Central memory CD4-positive, alpha-beta T cell (primary cell): ENCODE measurements at regions not wholly inside any gene's neighbourhood (a gene's known extent, or its start where the extent isn't known, plus 50 kb on each side); places are given as distances from the start of the nearest gene placed in this dataset.
"Not testable (repeated sequence)": the region's sequence is repeated elsewhere in the genome, so short reads cannot be mapped to it uniquely, and the experiment has no call there.

ENCODE experiments used
- DNase-seq: peaks from one replicate; pipeline ENCODE4 v3.0.0; 2022

- no peak for DNase-seq
These were observed 167.3 kb upstream of the MOCS2 start for GRCh38 chr5:53276825-53277224.

DNA sequence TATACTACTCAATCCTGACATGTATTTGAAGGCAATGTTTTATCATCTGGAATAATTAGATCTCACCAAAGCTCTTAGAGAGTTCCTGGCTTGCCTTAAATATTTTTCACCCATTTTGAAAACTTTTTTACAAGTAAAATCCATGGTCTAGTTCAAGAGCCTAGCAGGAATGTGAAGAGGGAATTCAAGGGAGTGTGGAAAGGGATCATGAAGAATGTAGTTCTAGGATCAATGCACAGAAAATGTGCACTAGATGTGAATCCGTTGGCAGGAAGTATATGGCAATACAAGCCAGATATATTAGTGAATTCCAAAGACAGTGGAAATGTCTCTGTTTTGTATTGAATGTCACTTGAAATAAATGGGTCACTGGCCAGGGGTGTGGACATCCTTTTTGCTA, 167.9 kb upstream of the MOCS2 start:
- no peak for DNase-seq

- no peak for DNase-seq
These were observed 178.0 kb upstream of the MOCS2 start for GRCh38 chr5:53287573-53287972.

DNA sequence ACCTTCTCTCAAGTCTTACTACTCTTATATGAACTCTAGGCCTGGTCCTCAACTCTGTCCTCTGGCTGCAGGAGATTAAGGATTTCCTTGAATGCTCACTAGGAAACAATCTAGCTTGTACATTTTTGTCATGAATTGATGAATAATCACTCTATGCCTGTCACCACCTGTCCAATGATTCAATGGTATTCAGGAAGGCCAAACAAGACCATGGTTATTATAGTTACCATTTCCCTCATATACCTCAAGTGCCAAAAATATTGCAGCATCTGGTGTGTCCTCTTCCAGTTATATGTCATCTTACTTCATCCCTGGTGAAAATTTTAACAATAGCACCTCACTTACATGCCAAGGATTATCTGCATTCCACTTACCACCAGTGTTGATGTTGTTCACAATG, 179.0 kb upstream of the MOCS2 start:
- no peak for DNase-seq

- DNase-seq, result no peak
These were observed 181.5 kb upstream of the MOCS2 start for GRCh38 chr5:53291047-53291446.

- DNase-seq, result no peak
These were observed 182.0 kb upstream of the MOCS2 start for GRCh38 chr5:53291528-53291927.

DNA sequence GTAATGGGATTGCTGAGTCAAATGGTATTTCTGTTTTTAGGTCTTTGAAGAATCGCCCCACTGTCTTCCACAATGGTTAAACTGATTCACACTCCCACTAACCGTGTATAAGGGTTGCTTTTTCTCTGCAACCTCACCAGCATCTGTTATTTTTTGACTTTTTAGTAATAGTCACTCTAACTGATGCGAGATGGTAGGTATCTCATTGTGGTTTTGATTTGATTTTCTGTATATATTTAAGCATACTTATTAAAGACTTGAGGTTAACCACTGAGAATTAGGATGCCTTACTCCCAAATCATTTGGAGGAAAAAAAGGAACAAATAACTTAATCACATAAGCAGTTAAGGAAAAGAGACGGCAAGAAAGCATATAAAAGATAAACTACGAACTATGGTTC, 181.6 kb upstream of the FST start:
- DNase-seq, result no peak

- no peak for DNase-seq
These were observed 177.9 kb upstream of the FST start for GRCh38 chr5:53302529-53302928.

GRCh38 chr5:53303105-53303504, 177.3 kb upstream of the FST start:
- no peak for DNase-seq

GRCh38 chr5:53305316-53305715, 175.1 kb upstream of the FST start:
- not testable (repeated sequence) for DNase-seq

GRCh38 chr5:53309653-53310052, 170.8 kb upstream of the FST start:
- DNase-seq, result no peak

- DNase-seq, result no peak
These were observed 168.7 kb upstream of the FST start for GRCh38 chr5:53311681-53312080.

DNA sequence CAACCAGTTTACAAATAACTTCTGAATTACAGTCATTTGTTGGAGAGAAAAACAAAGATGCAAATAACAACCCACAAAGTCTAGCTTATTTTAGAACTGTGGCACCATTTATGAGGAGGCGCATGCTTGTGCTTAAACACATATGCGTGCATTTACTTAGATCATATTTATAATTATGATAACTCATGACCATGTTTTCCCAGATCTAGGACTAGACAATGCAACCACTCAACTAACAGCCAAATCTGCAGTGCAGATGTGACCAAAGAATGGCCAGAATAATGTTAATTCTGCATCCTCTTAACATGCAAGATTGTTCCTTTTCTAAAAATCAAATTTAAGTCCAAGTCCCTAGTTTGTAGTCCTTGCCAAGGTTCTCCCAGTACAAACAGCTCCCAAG, 167.3 kb upstream of the FST start:
- no peak for DNase-seq

DNA sequence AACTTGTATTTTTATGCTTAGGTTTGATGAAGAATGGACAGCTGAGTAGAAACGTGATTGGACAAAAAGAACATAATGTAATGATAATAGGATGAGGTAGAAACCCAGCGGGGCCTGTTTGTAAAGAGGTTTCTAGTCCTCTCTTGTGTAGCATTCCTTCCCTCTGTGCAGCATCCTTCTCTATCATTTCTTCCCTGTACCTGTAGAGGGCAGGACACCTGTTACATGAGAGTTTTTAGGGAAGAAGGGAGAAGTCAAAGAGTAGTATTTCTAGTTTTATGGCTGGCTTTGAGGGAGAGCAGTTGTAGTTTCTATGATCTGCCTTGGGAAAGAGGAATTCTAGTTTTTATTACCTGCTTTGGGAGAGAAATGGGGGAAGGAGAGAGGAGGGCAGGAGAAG, 162.1 kb upstream of the FST start:
- no peak for DNase-seq

DNA sequence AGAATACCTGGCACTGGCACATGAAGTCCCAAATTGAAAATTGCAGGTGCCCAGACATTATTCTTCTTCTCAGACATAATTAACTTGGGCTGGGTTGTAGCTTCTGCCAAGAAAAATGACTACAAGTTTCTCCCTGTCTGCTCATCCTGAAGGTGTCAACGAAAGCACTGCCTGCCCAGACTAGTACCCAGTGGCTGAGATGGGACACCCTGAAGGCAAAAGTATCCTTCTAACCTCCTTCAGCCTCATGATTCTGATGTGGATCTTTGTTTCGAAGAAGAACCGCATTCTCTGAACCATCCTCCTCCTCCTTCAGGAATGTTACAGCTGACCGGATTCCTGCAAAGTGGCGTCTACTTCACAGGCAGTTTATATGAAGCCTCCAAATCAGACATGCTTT, 161.1 kb upstream of the FST start:
- DNase-seq, result no peak

- no peak for DNase-seq
These were observed 159.4 kb upstream of the FST start for GRCh38 chr5:53321073-53321472.

- no peak for DNase-seq
These were observed 158.7 kb upstream of the FST start for GRCh38 chr5:53321721-53322120.

DNA sequence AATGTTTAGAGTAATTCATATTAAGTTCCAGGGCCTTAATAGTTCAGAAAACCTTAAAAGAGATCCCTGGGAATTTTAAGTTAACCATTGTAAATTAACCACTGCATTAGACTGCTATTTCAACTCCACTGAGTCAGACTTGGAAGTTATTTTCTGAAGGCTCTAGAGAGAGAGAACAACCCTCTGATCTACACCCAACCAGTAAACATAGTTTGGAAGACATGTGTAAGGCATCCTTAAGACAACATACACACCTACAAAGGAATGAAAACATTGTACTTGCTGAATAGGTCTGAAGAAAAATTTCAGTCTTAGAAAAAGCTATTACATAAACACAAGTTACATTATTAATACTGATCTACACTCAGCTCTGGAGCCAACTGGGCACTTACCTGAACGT, 158.2 kb upstream of the FST start:
- no peak for DNase-seq

DNA sequence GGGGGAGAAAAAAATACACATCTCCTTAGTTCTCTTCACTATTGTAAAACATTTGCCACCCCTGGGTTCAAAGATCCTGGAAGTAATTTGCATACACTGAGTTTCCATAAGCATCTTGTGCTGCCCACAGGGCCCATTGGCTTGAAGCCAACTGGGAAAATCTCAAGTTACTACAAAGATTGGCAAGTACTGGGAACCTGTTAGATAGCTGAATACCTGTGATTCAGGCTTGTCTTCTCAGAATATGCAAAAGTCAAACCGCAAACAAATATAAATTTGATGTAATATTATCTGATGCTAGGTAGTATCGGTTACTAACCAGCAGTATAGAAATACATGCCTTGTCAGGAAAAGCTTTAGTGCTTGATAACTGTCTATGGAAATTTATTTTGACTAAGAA, 156.9 kb upstream of the FST start:
- DNase-seq, result no peak

DNA sequence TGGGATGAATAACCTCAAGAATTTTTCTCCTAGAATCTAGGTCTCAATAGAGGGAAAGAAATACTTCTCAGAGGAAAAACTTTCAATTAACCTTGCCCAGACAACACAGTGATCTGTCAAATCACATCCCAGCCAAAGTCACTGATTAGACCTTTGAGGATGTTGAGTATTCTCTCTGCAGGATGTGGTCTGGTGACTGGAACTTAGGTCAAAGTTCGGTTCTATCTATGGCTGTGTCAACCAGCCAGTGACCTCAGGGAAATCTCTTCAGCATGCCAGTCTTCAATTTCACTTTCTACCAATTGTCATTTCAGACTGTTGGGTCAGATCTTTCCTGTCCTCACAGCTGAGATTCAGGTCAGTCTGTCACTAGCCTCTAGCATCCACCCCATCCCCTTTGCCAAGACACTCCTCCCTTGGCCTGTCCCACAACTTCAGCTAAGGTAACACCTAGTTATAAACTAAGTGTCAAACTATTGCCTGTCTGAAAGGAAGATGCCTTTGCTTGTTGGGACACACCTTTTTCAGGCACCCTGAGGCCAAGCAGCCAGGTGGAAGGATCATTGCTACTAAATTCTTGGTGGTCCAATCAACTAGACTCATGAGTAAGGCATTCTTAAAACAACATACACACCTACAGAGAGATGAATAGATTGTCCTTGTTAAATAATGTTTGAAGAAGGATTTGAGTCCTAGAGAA, 156.3 kb upstream of the FST start:
- no peak for DNase-seq

GRCh38 chr5:53326424-53327153, 153.8 kb upstream of the FST start:
- DNase-seq, result no peak

DNA sequence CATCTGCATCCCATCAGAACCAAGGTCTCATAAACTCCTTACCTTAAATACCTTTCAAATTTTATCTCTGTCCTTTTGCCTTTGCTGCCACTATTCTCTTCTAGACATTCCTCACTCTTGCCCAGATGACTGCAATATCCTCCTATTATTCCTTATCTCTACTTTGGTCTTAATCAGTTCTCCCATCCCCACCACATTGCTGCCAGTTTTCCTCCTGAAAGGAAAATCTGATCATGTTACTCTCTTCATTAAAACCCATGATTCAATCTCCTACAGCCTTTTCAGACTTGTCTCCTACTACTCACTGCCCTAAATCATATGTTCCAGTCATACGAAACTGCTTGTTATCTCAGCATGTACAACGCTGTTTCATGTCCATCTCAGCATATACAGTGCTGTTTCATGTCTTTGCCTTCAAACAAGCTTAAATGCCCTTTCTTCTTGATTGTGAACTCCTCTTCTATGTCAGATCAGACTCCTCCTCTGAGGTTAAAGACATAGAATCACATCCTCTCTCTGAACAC, 152.6 kb upstream of the FST start:
- no peak for DNase-seq

- DNase-seq, result no peak
These were observed 149.9 kb upstream of the FST start for GRCh38 chr5:53330491-53330890.

DNA sequence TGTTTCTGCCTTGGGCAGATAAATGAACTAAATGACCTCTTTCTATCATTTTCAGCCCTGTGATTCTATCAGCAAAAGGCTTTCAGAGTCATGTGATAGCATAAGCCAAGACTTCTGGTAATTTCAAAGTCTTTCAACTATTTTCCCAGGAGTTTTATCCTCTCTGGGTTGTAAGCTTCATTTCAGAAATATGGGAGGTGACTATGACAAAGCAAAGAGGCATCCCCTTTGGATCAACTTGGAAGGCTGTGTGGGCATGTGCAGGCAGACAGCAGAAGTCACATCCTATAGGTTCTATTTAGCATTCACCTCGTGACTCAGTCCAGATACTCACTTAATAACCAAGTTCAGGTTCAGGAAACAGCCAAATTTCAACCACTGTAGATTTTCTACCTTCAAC, 149.0 kb upstream of the FST start:
- no peak for DNase-seq

- no peak for DNase-seq
These were observed 147.3 kb upstream of the FST start for GRCh38 chr5:53333160-53333559.
